OCI-LY1 (cell line): ENCODE measurements at regions not wholly inside any gene's neighbourhood (a gene's known extent, or its start where the extent isn't known, plus 50 kb on each side); places are given as distances from the start of the nearest gene placed in this dataset.

Experiments used
- CTCF ChIP-seq: fragments of 200-600 bp; sonication (generic), shearing (Covaris generic); IDR thresholded peaks from 2 replicates; pipeline ENCODE4 v1.5.1; 2017; ENCODE audit warnings: mild to moderate bottlenecking, antibody characterized with exemption, low read length, moderate library complexity, mixed read lengths
- EZH2 ChIP-seq: fragments of 200-600 bp; sonication (generic), shearing (Covaris generic); IDR thresholded peaks from 2 replicates; pipeline ENCODE4 v1.8.0; 2017; ENCODE audit warnings: borderline replicate concordance, mixed run types, mild to moderate bottlenecking, antibody characterized with exemption, low read length, moderate library complexity, mixed read lengths

DNA sequence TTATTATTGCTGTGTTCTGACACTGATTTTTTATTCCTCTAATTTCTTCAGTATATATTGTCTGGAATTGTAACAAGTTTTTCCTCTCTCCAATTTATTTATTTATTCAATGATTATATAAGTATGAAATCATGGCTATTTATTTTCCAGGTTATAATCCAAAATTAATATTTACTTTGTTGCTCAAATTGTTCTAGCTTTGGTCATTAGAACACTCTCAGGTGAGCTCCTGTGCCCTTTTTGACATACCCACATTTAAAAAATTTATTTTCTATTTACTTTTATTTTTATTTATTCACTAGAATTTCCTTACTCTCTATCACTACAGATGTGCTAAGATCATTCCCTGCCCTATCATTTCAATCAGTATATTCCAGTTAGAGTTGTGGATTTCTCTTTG is 70.2 kb downstream of the PPP1R2C start:
- no peak for TF ChIP-seq EZH2
- no peak for TF ChIP-seq CTCF
